CD4-positive, alpha-beta T cell treated with Interleukin-1 beta for 1 hour (primary cell): ENCODE measurements at regions not wholly inside any gene's neighbourhood (a gene's known extent, or its start where the extent isn't known, plus 50 kb on each side); places are given as distances from the start of the nearest gene placed in this dataset.
"Not testable (repeated sequence)": the region's sequence is repeated elsewhere in the genome, so short reads cannot be mapped to it uniquely, and the experiment has no call there.

Experiments
- DNase-seq, 2 donors: peaks; one replicate each; pipeline ENCODE4 v3.0.0-alpha.2; 2020 to 2022

DNA sequence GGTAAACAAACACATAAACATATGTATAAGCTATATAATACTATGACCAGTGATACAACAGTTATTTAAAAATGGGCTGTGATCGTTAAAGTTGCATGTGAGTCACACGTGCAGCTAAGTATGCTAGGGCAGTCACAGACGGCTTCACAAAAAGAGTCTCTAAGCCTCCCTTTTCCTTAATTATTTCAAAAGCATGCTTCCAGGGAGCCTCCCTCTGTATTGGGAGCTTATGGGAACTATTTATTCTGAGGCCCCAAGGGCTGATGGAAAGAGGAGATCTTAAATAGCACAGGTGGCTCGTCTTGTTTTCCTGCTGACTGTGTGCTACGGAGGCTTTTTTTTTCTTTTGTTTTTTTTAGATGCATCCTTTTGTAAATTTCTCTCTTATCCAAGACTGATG is 94.3 kb downstream of the ADCYAP1 start:
- DNase-seq, result no peak

DNA sequence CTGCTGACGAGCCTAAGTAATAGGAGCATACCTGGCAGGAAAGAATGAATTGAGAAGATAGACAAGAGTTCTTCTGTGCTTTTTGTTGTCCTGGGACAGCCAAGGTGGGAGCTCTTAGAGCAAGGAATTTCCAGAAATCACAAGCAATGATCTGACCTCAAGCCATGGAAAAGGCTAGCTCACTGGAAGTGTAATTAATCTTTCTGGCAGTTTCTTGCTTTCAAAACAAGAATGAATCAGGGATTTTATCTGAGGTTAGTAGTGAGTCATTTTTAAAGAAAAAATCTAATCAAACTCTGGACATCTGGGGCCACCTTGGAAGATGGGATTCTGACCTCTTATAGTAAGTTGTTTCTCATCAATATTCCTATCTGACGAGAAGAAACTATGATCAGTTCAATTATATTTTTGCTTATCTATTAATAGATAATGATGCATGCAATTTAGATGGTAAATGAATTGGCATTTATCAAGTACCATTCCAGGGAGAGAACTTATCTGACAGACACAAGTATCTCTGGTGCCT is 98.0 kb downstream of the ADCYAP1 start:
- DNase-seq, result no peak

- no peak for DNase-seq
These were observed 98.8 kb downstream of the ADCYAP1 start for GRCh38 chr18:1003499-1003898.

DNA sequence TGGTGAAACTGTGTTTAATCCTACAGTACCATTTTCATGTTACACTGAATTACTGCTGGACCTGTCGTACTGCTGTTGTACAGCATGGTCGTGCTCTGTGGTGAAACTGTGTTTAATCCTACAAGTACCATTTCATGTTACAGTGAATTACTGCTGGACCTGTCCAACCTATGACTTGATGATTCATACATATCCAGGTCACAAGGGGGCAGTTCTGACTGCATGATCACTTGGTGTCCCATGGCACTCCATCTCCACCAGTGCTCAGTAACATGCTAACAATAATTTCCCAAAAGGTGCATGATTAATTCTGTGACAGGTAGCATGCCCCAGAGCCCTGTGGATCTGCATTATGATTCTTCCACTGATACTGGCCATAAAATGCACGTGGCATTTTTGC is 101.6 kb downstream of the ADCYAP1 start:
- no peak for DNase-seq

- no peak for DNase-seq
These were observed 102.3 kb downstream of the ADCYAP1 start for GRCh38 chr18:1006965-1007364.

- no peak for DNase-seq
These were observed 106.7 kb downstream of the ADCYAP1 start for GRCh38 chr18:1011349-1011748.

DNA sequence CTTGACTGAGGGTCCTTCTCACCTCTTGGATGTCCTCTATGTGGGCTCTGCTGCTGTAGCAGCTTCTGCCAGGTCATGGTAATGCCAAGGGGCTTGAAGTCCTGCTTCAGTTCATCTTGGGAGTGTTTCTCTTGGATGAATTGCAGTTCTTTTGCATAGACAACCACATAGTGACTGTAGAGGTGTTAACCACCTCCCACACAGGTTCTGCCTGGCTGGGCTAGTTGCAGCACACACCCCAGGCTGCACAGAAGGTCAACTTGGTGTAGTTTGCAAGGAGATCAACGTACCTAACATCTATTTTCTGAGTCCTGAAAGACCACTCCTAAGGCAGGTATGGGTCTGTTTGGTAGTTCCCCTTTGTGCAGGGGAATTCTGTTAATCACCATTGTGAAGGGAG is 108.1 kb downstream of the ADCYAP1 start:
- DNase-seq, result no peak

GRCh38 chr18:1013951-1014350 is 109.3 kb downstream of the ADCYAP1 start:
- no peak for DNase-seq

DNA sequence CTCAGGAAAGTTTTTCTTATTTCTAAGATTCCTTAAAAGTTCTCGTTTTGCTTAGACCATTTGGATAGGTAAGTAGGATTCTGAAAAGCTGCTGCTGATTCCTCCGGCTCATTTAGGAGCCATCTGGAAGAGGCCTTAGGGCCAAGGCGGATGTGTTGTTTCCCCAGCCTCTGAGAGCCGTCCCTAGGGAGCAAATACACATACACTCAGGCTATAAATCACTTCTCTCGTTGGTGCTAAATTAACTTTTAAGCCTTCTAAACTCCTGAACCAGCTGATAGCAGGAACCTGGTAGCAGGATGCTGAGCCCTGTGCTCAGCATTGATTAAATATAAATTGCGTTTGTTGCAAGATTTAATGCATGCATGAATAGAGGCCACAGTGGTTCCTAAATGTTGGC is 109.8 kb downstream of the ADCYAP1 start:
- DNase-seq, result no peak

DNA sequence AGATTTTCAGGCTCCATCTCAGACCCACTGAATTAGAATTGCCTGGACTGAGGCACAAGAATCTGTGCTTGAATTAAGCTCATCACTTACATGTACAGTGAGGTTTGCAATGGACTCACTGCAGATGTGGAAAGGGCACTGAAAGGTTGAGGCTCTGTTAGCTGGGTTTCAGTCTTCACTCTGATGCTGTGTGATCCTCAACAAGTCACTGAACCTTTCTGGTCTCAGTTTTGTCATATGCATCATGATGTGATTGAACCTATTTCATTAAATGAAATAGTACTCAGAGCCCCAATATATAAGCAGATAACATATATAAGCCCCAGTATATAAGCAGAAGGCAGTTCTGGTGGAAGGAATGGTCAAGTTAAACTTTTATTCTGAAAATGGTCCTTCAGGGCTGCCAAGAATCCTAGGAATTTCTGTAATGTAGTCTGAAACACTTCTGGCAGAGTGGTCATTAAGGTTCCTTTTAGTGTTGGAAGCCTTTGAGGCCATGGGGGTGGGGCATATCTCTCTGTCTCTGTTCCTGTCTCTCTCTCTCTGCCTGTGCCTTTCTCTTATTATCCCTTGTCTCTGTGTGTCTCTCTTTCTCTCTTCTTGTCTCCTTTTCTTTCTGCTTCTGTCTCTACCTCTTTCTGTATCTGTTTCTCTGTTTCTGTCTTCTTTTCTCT is 110.4 kb downstream of the ADCYAP1 start:
- DNase-seq, result no peak

GRCh38 chr18:1015777-1016176 is 111.1 kb downstream of the ADCYAP1 start:
- DNase-seq, result no peak

- DNase-seq, result no peak
These were observed 112.8 kb downstream of the ADCYAP1 start for GRCh38 chr18:1017227-1018058.

- no peak for DNase-seq
These were observed 113.6 kb downstream of the ADCYAP1 start for GRCh38 chr18:1018181-1018681.

- DNase-seq, result no peak
These were observed 114.5 kb downstream of the ADCYAP1 start for GRCh38 chr18:1019191-1019590.

DNA sequence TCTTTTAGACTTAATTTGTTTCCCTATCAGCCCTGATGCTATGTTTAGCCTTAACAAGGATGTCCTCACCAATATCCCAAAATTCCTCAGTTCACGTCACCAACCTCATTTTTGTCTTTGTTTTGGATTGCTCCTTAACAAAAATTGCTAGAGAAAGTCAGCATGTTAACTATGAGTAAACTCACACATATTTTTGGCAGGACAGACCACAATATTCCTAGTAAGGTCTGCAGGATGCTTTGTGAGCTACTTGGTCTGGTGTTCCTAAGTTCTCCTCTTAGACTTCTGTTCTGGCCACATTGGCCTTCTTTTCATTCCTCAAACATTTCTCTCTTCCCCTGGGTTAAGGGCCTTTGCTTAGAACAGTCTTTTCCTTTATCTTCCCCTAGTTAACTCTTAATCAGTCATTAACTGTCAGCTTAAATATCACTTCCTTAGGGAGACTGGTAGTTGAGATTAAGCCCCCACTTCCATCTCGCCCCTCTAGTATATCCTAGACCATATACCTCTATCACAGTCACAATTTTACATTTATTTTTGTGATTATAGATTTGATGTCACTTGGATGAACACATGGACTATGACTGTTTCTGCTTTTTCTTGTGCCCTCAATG is 116.2 kb downstream of the ADCYAP1 start:
- no peak for DNase-seq

DNA sequence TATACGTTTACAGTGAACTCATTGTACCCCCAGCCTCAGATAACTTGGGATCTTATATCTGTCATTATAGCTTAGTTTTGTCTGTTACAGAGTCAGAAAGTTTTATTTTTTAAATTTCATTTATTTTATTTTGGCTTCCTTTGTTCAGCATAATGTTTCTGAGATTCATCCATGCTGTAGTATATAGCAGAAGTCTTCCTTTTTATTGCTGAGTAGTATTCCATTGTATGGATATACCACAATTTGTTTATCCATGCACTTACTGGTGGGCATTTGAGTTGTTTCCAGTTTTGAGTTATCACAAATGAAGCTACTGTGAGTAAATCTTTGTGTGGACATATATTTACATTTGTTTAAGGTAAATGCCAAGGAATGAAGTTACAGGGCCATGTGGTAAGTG is 122.3 kb downstream of the ADCYAP1 start:
- DNase-seq, result no peak

DNA sequence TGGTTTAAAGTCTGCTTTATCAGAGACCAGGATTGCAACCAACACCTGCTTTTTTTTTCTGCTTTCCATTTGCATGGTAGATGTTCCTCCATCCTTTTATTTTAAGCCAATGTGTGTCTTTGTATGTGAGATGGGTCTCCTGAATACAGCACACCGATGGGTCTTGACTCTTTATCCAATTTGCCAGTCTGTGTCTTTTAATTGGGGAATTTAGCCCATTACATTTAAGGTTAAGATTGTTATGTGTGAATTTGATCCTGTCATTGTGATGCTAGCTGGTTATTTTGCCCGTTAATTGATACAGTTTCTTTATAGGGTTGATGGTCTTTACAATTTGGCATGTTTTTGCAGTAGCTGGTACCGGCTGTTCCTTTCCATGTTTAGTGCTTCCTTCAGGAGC is 128.4 kb downstream of the ADCYAP1 start:
- DNase-seq, result not testable (repeated sequence)

GRCh38 chr18:1034971-1035370 is 130.3 kb downstream of the ADCYAP1 start:
- no peak for DNase-seq

DNA sequence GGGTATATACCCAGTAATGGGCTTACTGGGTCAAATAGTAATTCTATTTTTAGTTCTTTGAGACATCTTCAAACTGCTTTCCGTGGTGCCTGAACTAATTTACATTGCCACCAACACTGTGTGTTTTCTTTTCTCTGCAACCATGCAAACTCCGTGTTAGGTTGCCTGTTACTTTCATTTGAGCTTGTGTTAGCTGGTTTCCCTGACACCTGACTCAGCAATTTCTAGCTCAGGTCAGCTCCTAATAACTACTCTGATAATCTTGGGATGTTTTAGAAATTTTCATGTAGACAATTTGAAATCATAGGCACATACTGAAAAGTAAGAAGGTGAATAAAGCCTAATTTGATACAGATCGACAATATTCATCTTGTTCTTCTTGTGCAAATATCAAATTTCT is 132.3 kb downstream of the ADCYAP1 start:
- no peak for DNase-seq

DNA sequence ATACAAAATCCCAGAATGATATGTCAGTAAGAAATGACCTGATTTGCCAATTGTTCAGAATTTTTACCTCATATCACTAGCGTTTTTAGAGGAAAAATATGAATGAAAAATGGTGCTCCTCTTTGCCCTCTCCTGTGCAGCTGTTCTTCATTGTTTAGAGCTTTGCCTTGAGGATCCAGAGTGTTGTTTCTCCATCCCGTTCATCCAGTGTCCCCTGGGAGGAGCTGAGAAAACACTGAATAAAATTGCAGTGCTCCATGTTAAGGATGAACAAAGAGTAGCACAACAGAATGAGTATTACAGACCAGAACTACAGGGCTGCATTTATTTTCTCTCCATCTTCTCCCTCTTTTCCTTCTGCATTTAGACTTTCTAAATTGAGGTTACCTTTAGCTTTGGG is 133.1 kb downstream of the ADCYAP1 start:
- no peak for DNase-seq

GRCh38 chr18:1039421-1039820 is 134.8 kb downstream of the ADCYAP1 start:
- no peak for DNase-seq

GRCh38 chr18:1043039-1043438 is 138.4 kb downstream of the ADCYAP1 start:
- DNase-seq, result not testable (repeated sequence)

- DNase-seq, result no peak
These were observed 141.0 kb downstream of the ADCYAP1 start for GRCh38 chr18:1045658-1046057.

DNA sequence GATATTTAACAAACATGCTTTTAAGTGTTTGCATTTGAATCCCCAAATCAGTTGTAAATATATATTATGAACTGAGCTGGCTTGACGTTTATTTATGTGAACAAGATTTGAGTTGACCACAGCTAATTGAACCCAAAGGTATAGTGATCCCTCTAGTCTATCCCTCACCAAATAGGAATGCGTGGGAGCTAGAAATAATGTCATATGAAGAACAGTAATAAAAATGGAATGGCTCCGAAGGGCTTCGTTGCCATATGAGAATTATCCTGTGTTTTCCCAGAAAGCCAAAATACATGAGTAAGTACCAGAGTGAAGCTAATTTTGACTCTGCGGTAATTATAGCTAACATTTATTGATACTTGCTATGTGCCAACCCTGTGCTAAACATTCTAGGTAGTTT is 142.7 kb downstream of the ADCYAP1 start:
- no peak for DNase-seq
